ENCODE measurements at regions not wholly inside any gene's neighbourhood (a gene's known extent, or its start where the extent isn't known, plus 50 kb on each side); places are given as distances from the start of the nearest gene placed in this dataset.
"Not testable (repeated sequence)": the region's sequence is repeated elsewhere in the genome, so short reads cannot be mapped to it uniquely, and the experiment has no call there.

DNA sequence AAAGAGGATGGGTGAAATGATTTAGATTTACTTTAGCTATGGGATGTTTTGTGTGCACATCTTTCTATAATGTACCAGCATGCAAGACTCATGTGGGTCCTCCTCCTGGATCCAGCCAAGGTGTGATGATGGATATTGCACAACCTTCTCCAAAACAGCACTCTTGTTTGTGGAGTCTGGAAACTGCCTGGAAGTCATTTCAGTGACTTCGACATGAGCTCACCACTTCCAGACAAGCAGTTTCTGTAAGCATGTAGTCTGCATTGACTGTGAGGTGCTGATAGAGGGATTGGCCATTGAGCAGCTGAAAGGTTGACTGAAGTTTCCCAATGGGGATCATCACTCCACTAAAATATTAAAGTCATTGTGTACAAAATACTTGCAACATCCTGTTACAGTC lies 154.0 kb downstream of the TRIB2 start:
- intact Hi-C loops (cut with micrococcal nuclease): no loop called here

DNA sequence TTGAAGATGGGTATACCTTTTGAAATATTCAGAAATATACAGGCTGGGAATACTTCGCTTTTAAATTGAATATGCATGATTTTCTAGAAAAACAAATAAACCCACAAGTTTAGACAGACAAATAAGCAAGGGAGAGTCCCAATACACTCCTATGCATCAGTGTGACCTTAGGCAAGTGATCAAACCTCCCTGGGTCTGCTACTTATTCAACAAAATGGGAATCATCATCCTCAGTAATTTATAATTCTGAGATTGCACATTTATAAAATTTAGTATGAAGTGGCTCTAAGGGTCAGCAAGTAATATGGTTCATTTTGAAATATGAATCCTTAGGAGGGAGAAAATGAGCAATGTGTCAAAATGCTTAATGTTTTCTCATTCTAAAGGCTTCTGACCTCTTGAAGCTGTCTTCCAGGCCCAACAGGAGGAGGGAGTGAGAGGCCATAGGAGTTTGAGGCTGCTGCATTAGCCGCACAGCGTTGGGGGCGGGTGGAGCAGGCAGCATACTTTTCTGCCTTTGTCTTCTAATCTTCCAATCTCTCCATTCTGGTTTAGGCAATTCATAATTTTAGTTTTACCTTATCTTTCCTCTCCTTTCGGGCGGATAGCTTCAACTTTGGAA lies 155.1 kb downstream of the TRIB2 start:
- intact Hi-C loops (cut with micrococcal nuclease): no loop called here

DNA sequence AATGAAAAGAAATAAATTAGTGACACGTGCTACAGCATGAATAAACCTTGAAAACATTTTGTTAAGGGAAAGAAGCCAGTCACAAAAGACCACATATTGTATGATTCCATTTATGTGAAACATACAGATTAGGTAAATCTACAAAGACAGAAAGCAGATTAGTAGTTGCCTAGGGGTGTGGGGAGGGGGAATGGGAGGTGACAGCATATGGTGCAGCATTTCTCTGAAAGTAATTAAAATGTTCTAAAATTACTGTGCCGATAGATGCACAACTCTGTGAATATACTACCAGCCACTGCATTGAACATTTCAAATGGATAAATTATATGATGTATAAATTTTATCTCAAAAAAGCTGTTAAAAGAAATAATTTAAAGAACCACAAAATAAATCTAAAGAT lies 161.0 kb downstream of the TRIB2 start:
- intact Hi-C loops (cut with micrococcal nuclease): no loop called here

DNA sequence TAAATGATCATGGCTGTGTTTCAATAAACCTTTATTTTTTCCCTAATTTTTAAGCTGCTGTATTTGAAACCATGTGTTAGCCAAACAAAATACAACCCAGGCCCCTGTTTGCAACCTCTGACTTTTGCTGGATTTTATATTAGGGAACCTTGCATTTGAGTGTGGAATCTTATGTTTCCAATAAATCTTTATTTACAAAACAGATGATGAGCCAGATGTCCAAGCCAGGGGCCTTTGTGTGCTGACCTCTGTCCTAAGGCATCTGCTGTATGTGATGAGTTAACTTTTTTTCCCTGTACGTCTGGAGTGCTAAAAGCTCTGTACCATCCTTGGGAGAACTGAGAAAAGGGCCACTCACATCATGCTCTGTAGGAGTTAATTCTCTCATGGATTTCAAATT lies 162.9 kb downstream of the TRIB2 start:
- intact Hi-C loops (cut with micrococcal nuclease): no loop called here

DNA sequence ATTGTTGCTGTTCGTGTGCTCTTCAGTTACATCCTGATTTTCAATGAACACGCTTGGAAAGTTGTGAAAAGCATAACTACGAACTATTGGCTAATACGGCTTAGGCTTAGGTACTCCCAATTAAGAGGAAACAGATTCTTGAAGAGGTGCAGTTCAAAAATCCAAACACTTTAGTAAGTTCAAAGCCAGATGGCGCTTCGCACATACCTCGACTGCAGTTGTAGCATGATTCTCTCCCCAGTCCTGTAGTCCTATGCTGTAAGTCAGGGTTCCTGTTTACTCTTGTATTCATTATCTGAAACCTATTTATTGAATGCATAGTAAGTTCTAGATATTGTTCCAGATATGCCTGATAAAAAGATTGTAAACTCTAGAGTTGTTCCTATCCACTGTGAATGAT lies 165.2 kb downstream of the TRIB2 start:
- intact Hi-C loops (cut with micrococcal nuclease): loop anchor here (1.0 kb wide), 1 partner anchor 125 kb away; no protein-coding TSS in a partner anchor

DNA sequence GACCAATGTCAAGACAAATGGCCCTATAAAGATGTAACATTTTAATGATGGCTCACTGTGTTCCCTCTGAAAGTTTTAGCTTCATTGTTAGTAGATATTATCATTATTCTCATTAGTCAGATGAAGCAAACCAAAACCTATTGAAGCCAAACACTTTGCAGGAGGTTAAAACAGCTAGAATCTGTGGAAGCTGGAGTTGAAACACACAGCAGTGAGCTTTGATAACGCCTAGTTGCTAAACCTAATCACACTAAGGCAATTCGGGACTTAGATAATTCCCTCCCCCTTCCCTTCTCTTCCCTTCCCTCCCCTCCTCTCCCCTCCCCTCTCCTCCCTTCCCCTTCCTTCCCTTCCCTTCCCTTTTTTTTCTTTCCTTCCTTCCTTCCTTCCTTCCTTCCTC lies 165.7 kb downstream of the TRIB2 start:
- intact Hi-C loops (cut with micrococcal nuclease): loop anchor here (1.0 kb wide), 1 partner anchor 125 kb away; no protein-coding TSS in a partner anchor

DNA sequence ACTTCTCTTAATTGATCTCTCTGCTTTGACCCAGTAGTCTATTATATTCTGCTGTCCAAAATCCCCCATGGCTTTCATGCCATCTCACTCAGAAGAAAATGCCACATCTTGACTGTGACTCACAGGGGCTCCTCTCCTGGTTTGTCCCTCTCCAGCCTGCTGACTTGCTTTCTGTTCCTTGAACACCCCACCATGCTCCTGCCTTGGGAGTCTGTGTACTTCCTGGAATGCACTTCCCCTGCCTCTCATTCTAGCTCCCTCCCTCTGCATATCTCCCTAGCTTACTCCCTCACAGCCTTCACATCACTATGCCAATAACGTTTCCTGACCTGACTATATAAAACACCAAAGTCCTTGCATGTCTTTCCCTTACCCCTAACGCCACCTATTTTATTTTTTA lies 167.2 kb downstream of the TRIB2 start:
- intact Hi-C loops (cut with micrococcal nuclease): no loop called here

DNA sequence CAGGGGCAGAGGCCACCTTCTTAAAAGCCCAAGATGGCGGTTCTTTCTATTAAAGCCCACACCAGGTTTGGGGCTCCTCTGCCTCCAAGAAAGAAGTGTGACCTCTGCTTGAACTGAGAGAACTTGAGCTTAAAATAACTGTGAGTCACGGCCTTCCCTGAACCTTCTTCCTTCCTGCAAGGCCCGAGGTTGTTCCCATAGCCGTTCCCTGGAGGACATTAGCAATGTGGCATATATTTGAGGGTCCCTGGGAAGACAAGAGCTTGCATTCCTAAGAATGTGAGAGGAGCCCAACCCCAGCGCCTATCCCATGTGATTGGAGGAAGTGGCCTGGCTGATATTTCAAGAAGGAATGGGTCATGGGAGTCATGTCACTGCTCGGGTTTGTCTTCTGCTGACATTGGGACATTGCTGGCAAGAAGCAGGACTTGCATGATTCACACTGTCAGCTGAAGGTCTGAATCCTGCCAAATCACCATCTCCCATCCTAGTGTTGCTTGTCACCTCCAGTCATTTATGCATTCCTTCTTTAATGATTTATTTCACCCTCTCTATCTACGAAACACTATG lies 168.1 kb downstream of the TRIB2 start:
- intact Hi-C loops (cut with micrococcal nuclease): no loop called here

DNA sequence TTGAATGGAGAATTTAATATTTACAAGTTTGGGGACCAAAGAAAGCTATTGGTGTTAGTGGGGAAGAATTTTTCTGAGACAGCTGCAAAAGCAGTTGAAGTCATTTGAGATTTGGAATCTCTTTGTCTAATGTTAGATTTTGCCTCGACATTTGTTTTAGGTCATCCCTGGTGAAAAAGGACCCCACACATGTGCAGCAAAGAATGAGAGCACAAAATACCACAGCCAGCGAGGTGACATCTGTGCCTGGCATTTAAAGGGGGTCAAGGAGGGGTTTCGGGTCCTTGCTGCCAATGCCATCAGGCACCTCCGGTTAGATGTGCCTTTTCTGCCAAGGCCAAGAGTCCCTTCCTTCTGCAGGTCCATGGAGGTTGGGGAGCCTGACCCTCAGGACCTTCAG lies 173.3 kb downstream of the TRIB2 start:
- intact Hi-C loops (cut with micrococcal nuclease): no loop called here

DNA sequence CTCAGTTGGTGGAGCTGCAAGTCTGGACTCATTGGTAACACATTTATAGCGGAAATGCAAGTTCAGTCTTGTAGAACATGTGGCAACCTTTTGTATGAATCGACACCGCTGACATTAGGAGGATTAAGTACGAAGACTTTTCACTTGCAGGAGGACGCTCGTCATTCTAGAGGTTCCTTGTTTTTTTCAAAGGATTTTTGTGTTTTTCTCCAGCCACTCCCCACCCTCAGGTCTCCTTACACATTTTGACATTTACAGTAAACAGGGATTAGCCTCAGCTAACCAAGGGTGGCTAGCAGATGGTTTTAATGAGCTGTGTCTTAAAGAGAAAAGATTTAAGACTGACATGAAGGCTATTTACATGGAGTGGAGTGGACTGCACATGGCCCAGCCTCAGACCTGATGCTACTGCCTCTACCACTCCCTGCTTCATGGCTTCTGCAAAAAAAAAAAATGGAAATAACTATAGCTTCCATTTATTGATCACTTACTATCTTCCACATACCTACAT lies 173.8 kb downstream of the TRIB2 start:
- intact Hi-C loops (cut with micrococcal nuclease): no loop called here

DNA sequence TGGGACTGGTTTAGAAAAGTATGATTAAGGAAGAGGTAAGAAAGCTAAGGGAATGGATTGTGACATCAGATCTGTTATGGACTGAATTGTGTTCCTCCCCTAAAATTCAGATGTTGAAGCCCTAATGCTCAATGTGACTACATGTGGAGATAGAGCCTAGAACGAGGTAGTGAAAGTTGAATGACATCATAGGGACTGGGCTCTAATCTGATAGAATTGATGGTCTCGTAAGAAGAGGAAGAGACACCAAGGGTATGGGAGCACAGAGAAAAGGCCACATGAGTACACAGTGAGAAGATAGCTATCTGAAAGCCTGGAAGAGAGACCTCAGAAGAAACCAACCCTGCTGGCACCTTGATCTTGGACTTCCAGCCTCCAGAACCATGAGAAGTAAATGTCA lies 178.3 kb downstream of the TRIB2 start:
- intact Hi-C loops (cut with micrococcal nuclease): no loop called here

DNA sequence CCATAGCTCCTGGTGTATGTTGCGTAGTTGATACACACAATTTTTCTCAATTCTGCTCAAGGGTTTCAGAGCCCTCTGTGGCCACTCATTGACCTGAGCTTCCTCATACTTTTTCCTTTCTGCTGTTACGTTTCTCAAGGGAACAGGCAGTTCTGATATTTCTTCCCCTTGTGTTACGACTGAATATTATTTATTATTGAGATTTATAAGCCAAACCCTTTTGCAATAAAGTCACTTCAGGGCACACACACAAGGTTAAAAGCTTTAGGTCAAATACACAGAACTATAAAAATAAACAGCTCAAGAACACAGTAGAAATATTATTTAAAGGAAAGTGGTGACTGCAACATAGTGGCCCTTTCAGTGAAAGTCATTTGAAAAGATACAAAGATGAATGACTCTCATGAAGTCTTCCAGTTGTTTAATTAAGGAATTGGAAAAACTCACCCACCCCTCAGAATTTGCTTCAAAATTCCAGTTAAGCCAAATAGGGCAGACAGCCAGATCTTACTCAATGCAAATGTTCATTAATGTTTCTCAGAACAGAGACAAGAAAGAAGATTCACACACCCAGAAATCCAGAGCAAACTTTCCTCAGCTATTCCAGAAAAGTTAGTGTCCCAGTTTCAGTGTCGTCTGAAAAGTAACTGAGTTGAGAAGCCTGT lies 179.7 kb downstream of the TRIB2 start:
- intact Hi-C loops (cut with micrococcal nuclease): no loop called here

DNA sequence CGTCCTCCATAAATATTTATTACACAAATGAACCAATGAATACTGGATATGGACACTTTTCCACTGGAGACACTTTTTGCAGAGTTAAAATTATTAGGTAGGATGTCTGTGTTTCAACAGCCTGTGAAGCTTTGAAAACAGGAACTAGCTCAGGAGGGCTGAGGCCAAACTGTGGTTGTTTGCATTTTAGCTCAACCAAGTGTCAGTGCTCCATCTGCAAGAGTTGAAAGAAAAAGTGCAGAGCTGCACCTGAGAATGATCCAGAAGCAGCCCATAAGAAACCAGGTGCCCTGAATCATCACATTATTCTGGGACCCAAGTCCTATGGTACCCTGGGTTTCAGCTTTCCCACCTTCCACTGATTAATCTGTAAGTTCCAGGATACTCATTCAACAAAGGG lies 180.4 kb downstream of the TRIB2 start:
- intact Hi-C loops (cut with micrococcal nuclease): no loop called here

DNA sequence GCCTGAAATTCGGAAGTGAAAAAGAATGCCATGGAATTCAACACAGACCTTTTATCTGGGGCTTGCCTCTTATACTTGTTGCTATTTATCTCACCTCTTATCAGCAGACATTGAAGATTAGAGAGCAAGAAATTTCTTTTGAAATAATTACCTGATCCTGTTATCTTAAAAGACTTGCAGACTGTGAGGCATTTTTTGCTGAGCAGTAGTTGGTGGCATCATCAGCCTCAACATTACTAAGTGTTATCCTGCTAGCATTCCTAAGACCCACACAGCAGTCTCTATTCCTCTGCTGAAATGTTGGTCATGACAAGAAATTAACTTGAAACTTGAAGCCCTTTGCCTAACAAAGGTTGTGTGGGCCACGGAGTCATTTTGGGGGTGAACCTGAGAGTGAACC lies 186.5 kb downstream of the TRIB2 start:
- intact Hi-C loops (cut with micrococcal nuclease): no loop called here

DNA sequence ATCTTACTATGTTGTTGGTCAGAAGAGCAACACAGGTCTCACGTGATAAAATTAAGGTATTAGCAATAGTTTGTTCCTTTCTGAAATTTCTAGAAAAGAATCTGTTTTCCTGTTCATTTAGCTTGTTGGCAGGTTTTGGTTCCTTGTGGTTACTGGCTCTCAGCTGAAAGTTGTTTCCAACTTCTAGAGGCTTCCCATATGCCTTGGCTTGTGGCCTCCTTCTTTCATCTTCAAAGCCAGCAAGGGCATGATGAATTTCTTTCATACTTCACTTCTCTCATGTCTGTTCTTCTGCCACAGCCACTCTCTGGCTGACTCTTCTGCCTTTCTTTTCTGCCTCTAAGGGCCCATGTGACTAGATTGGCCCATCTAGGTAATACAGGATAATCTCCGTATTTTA lies 193.7 kb downstream of the TRIB2 start:
- intact Hi-C loops (cut with micrococcal nuclease): no loop called here

DNA sequence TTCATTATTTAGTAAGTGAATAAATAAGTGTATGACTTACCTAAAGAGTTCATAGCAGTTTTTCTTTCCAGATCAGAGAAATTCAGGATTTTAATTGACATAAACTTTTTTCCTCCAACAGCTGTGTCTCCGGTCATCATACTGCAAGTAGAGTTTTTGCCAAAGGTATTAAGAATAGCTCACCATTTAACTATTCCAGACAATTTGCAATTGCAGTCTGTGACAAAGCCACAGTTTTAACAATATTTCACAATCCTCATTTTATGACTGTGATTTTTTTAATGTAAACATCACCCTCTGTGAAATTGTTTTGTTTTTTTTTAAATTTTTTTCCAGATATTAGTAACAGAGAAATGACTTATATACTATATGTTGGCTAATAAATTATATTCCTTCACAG lies 199.1 kb downstream of the TRIB2 start:
- intact Hi-C loops (cut with micrococcal nuclease): no loop called here

DNA sequence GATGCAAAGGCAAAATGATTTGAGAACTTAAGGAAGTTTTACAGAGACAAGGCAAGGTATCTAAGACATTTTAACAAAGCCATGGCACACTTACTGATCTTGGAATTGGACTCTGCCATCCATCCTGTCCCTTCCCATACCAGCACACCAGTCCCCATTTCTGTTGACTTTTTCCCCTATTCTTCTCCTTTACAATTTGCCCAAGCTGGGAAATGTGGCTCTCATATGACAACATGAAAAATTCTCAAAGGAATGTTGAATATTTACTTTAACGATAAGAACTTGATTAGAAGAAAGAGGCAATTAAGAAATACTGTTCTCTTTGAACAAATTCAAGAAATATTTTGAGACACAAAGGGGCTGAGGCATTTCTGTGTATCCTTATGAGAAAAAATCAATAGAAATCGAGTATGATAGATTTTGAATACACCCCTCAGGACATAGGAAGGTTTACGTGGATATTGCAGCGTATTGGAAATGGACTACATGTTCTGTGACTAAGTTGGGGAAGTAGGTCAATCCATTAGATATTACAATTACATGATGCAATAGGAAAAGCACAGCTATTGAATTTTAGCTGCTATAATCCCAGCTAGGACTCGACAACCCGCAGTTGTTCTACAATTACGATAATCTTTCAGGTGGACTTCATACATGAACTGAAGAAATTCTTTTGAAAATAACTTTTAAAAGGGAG lies 201.6 kb downstream of the TRIB2 start:
- intact Hi-C loops (cut with micrococcal nuclease): no loop called here

DNA sequence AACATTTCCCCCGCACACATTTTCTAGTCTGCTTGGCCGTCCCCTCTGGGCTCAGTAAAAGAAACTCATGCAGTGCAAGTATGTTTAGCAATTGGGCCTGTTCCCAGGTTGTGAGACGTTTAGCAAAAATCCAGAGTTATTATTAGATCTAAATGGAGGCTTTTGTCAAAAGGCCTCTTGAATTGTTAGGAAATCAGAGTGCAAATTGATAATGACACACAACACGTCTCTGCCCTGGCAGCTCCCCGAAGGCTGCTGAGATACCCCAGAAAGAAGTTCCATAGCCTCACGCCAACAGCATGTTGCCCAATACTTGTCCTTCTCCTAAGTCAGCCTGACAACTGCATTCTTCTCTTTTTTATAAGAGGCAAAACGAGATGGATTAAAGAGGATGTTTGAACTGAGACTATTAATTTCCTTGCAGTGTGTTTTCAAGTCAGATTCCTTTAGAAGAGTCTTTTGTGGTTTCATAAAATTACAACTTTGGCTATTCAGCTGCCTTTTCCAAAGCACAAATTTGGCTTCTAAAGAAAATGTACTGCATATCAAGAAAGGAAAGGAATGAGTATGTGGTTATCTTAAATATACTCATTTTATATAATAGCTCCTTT lies 202.2 kb downstream of the TRIB2 start:
- intact Hi-C loops (cut with micrococcal nuclease): no loop called here

DNA sequence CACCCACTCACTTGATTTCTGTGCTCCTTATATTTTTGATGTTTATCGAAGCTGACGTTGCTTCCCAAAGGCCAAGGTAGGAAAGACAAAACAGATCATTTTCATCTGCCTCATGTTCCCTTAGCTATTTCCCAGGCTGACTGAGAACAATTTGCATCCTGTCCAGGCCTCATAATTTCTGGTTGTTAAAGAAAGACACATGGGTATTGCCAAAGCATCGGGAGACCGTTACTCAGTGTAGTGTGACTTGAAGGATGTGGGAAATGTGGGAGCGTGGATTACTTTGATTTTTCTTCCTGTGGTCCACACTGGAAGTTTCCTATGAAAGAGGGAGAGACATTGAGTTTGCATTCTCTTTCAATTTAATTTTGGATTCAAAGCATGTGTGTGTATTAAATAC lies 204.6 kb downstream of the TRIB2 start:
- intact Hi-C loops (cut with micrococcal nuclease): no loop called here

DNA sequence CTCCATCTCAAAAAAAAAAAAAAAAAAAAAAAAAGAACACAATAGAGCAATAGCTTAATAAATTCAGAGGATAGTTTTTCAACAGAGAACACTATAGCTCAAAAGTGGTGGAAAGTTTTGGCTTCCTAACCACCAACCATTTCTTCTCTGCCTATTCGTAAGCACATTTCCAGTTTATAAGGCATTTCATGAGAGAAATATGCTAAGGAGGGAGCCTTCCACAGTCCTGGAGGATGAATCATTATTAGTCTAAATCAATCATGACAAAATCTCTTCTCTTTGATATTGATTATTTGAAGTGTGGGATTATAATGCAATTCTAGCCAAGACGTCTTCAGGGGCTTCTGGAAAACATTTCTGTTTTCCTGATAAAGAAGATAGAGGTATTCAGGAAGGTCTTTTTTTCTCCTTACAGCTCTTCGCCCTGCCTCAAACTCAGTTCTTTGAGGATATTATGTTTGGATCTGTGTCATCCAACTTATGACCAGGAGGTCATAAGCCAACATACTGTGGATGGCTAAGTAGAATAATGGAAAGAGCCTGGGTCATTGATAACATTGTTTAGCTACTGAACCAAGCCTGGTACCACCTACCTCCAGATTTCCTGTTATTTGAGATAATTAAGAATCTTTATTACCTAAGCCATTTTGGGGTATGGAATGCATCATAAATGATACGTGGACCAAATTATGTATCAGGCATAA lies 207.3 kb downstream of the TRIB2 start:
- intact Hi-C loops (cut with micrococcal nuclease): no loop called here

DNA sequence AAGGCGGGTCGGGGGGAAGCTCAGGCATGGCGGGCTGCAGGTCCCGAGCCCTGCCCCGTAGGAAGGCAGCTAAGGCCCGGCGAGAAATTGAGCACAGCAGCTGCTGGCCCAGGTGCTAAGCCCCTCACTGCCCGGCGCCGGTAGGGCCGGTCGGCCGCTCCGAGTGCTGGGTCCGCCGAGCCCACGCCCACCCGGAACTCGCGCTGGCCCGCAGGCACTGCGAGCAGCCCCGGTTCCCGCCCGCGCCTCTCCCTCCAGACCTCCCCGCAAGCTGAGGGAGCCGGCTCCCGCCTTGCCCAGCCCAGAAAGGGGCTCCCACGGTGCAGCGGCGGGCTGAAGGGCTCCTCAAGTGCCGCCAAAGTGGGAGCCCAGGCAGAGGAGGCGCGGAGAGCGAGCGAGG lies 209.9 kb downstream of the TRIB2 start:
- intact Hi-C loops (cut with micrococcal nuclease): not testable (repeated sequence)
